Hematopoietic multipotent progenitor cell treated with erythropoietin and hydrocortisone succinate and interleukin-3 and kit ligand, for 8 days (in vitro differentiated cells): ENCODE measurements at regions not wholly inside any gene's neighbourhood (a gene's known extent, or its start where the extent isn't known, plus 50 kb on each side); places are given as distances from the start of the nearest gene placed in this dataset.

Experiments used
- DNase-seq: peaks from one replicate; pipeline ENCODE4 v3.0.0-alpha.2; 2015

DNA sequence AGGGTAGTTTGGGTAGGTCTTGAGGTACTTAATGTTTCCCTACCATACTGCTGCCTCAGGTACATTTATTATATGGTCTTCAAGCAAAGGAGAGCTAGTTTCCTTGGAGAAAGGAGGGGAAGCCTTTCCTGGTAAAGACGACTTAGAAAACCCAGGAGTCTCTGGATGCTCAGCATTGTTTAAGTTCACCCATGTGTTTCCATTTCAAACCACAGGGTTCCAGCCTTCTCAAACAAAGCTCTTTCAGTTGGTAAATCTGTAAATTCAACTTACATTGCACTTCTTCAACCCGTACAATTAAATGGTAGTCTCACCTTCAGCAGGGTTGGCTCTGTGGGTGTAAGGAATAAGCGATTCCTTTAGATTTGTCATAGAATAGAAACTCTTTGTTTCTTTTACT is 111.9 kb upstream of the UNC5C start:
- DNase-seq: no peak

- DNase-seq: no peak
Observed at GRCh38 chr4:95651891-95652290, 103.1 kb upstream of the UNC5C start.

GRCh38 chr4:95644417-95644816 is 95.6 kb upstream of the UNC5C start:
- DNase-seq: no peak

DNA sequence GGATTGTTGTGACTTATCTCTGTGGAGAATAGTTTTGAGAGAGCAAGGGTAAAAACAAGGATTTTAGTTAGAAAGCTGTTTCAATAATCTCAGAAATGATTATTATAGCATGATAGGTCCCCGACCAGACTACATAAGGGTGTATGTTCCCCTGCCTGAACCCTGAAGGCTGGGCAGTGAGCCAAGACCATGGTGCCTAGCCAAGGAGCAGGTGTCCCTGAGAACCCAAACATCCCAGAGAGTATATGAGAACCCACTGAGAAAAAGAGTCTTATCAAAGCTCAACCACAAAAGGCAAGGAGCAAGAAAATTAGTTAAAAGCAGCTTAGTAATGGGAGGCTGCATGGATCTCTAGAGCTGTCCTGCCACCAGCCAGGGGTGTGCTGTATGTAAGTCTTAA is 94.9 kb upstream of the UNC5C start:
- DNase-seq: no peak

GRCh38 chr4:95641571-95641970 is 92.8 kb upstream of the UNC5C start:
- DNase-seq: no peak

GRCh38 chr4:95640311-95640710 is 91.5 kb upstream of the UNC5C start:
- no peak for DNase-seq

GRCh38 chr4:95638920-95639501 is 90.2 kb upstream of the UNC5C start:
- no peak for DNase-seq

- no peak for DNase-seq
Observed at GRCh38 chr4:95637043-95637600, 88.3 kb upstream of the UNC5C start.

GRCh38 chr4:95636061-95636460 is 87.3 kb upstream of the UNC5C start:
- no peak for DNase-seq

- DNase-seq: no peak
Observed at GRCh38 chr4:95627709-95628108, 78.9 kb upstream of the UNC5C start.

DNA sequence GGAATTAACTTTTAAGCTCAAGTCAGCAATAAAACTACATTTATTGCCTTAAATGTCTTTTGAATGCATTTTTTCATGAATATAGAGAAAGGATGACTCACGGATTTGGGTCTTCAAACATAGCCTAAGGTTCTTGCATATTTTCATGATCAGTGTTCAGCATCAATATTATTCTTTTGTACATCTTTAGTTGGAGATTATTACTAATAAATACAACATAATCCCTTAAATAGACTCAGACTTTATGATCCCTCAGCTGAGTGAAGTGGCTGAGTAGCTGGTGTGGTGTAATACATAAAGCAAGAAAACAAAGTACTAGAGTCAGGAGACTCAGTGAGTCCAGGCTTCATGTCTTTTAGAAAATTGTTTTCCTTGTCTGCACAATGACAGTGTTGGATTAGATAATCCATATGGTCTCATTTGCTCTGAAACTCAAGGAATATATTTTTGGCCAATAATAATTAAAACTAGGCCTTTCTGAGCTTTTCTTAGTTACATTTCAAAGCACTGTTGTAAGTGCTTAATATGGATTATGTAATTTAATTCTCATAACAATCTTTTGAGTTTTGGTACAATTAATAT is 78.3 kb upstream of the UNC5C start:
- DNase-seq: no peak

- DNase-seq: no peak
Observed at GRCh38 chr4:95625020-95625419, 76.2 kb upstream of the UNC5C start.

- no peak for DNase-seq
Observed at GRCh38 chr4:95619525-95620443, 71.0 kb upstream of the UNC5C start.

- DNase-seq: no peak
Observed at GRCh38 chr4:95614684-95615205, 66.0 kb upstream of the UNC5C start.

- DNase-seq: no peak
Observed at GRCh38 chr4:95610061-95610569, 61.3 kb upstream of the UNC5C start.

DNA sequence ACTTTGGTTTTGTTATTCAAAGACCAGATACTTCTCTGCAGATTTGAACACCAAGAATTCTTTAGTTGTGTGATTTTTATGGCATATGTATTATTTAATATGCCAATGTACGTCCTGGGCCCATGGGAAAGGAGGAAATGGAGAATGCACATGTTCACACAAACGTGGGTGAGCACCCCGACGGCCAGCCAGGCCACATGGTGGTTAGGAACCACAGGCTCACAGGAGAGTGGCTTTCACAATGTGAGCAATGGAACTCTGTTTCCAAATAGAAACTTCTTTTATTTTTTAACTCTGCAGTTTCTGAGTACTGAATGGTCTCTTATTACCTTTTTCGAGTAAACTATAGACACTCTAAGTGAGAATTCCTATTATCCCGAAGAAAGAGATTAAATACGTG is 58.0 kb upstream of the UNC5C start:
- DNase-seq: no peak

DNA sequence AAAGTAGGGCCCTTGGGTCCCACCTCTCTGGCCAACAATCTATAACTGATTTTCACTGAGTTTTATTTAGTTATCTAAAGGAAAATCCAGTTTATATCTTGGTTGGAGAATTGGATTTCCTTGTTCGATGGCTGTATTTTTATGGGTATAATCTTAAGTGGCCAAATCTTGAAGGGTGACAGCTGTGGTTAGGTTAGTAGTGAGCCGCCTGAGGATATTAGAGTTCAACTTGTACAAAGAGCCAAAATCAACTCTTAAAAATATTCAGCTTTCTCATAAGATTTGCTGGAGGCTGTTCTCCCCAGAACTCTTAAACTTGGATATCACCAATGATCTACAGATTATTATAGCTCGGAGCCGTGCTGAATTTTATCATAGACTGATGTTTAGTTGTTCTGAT is 54.6 kb upstream of the UNC5C start:
- DNase-seq: no peak

GRCh38 chr4:95602872-95603271 is 54.1 kb upstream of the UNC5C start:
- DNase-seq: no peak

- no peak for DNase-seq
Observed at GRCh38 chr4:95601356-95601755, 52.6 kb upstream of the UNC5C start.

GRCh38 chr4:95599777-95600400 is 51.1 kb upstream of the UNC5C start:
- no peak for DNase-seq
